ENCODE measurements at regions not wholly inside any gene's neighbourhood (a gene's known extent, or its start where the extent isn't known, plus 50 kb on each side); places are given as distances from the start of the nearest gene placed in this dataset.

GRCh38 chrX:145631461-145631951 lies 186.1 kb upstream of the SLITRK2 start:
- no peak for DNase-seq

- DNase-seq: no peak
Measured at GRCh38 chrX:145654486-145654885, 163.1 kb upstream of the SLITRK2 start.

- DNase-seq: no peak
Measured at GRCh38 chrX:145673841-145674240, 143.8 kb upstream of the SLITRK2 start.

GRCh38 chrX:145677109-145677817 lies 140.4 kb upstream of the SLITRK2 start:
- DNase-seq: no peak

GRCh38 chrX:145682518-145683298 lies 134.9 kb upstream of the SLITRK2 start:
- no peak for DNase-seq

- DNase-seq: no peak
Measured at GRCh38 chrX:145687146-145687545, 130.5 kb upstream of the SLITRK2 start.

- no peak for DNase-seq
Measured at GRCh38 chrX:145687707-145688106, 129.9 kb upstream of the SLITRK2 start.

- no peak for DNase-seq
Measured at GRCh38 chrX:145694048-145694447, 123.6 kb upstream of the SLITRK2 start.

- no peak for DNase-seq
Measured at GRCh38 chrX:145715641-145716138, 101.9 kb upstream of the SLITRK2 start.

GRCh38 chrX:145716226-145716625 lies 101.4 kb upstream of the SLITRK2 start:
- DNase-seq: no peak

GRCh38 chrX:145727476-145727875 lies 90.2 kb upstream of the SLITRK2 start:
- DNase-seq: no peak

GRCh38 chrX:145729635-145730034 lies 88.0 kb upstream of the SLITRK2 start:
- no peak for DNase-seq

GRCh38 chrX:145735036-145735435 lies 82.6 kb upstream of the SLITRK2 start:
- DNase-seq: no peak

GRCh38 chrX:145751943-145752342 lies 65.7 kb upstream of the SLITRK2 start:
- DNase-seq: no peak
